DOHH2 (cell line): ENCODE measurements at regions not wholly inside any gene's neighbourhood (a gene's known extent, or its start where the extent isn't known, plus 50 kb on each side); places are given as distances from the start of the nearest gene placed in this dataset.
"Not testable (repeated sequence)": the region's sequence is repeated elsewhere in the genome, so short reads cannot be mapped to it uniquely, and the experiment has no call there.

Source experiments
- CTCF ChIP-seq: fragments of 200-600 bp; sonication (generic); IDR thresholded peaks from one replicate; pipeline ENCODE4 v1.5.1; 2014; ENCODE audit warnings: antibody characterized with exemption, mild to moderate bottlenecking, low read depth, low read length; ENCODE audit not compliant: poor library complexity, severe bottlenecking
- EZH2phosphoT487 ChIP-seq: fragments of 200-600 bp; sonication (generic); IDR thresholded peaks from 2 replicates; pipeline ENCODE4 v1.6.1; 2017; ENCODE audit warnings: borderline replicate concordance, mild to moderate bottlenecking, antibody characterized with exemption, low read length, moderate library complexity, mixed read lengths

- TF ChIP-seq CTCF, EZH2phosphoT487: not testable (repeated sequence)
Measured at GRCh38 chr9:78699217-78699616, 402.3 kb downstream of the PSAT1 start.
